Small intestine (tissue), 7 donors: ENCODE measurements at regions not wholly inside any gene's neighbourhood (a gene's known extent, or its start where the extent isn't known, plus 50 kb on each side); places are given as distances from the start of the nearest gene placed in this dataset.

Experiments
- DNase-seq, 2 donors: peaks; one replicate each; pipeline versions ENCODE4 v3.0.0 to v3.0.0-alpha.2; 2013
- FAIRE-seq: peaks from 2 replicates; lab custom pipeline; 2012; peaks lifted over from hg19 to GRCh38; lab: Jason Lieb, UNC
- H3K27ac ChIP-seq, 3 donors: one replicate each; pipeline ENCODE4 v1.5.1; 2013; ENCODE audit warnings: low read length in 2 of 3, mild to moderate bottlenecking in 2 of 3, control low read depth in 1 of 3, inconsistent platforms in 1 of 3, low read depth in 1 of 3, moderate library complexity in 1 of 3
- H3K27me3 ChIP-seq, 3 donors: one replicate each; pipeline ENCODE4 v1.6.1; 2013; ENCODE audit warnings: low read length in 3 of 3, inconsistent platforms in 1 of 3; ENCODE audit not compliant: control insufficient read depth in 3 of 3, insufficient read depth in 3 of 3
- H3K36me3 ChIP-seq, 3 donors: one replicate each; pipeline ENCODE4 v1.6.1; 2013; ENCODE audit warnings: low read length in 3 of 3, inconsistent platforms in 1 of 3, low read depth in 1 of 3, mild to moderate bottlenecking in 1 of 3, moderate library complexity in 1 of 3; ENCODE audit not compliant: control insufficient read depth in 3 of 3, insufficient read depth in 2 of 3
- H3K4me1 ChIP-seq, 3 donors: one replicate each; pipeline ENCODE4 v1.6.1; 2013; ENCODE audit warnings: low read length in 2 of 3, inconsistent platforms in 1 of 3, low read depth in 1 of 3, mild to moderate bottlenecking in 1 of 3, moderate library complexity in 1 of 3; ENCODE audit not compliant: control insufficient read depth in 3 of 3, insufficient read depth in 2 of 3
- H3K4me3 ChIP-seq, 3 donors: one replicate each; pipeline ENCODE4 v1.5.1; 2013; ENCODE audit warnings: low read length in 3 of 3, control low read depth in 1 of 3, inconsistent platforms in 1 of 3, low read depth in 1 of 3, mild to moderate bottlenecking in 1 of 3, moderate library complexity in 1 of 3
- H3K9me3 ChIP-seq, 2 donors: one replicate each; pipeline ENCODE4 v1.6.1; 2013; ENCODE audit warnings: low read depth in 1 of 2, low read length in 1 of 2; ENCODE audit not compliant: control insufficient read depth in 2 of 2, insufficient read depth in 1 of 2
- WGBS, 3 donors: extraction: QIAGEN DNeasy Blood & Tissue Kit; methylation state at CpG; one replicate each; pipeline ENCODE4 v1.1.7; 2013; 5-methylcytosine and 5-hydroxymethylcytosine counted together
- donor health status: healthy with polysubstance abuse.
- donor health status: control.
- donor health status: control.
- donor health status: Bipolar disorder and iron deficiency.
- donor health status: healthy.

GRCh38 chr4:107278791-107279483 is 242.8 kb upstream of the DKK2 start:
- no peaks in the 10 kb centered on the region for H3K27me3 ChIP-seq
- H3K27ac ChIP-seq, result no peak overlapping the region
- FAIRE-seq (no peak), DNase-seq (no peak)
- 54 to 63% (median 57%) methylated on average over 4 of the region's 4 CpGs for WGBS, 3 donors
- no peaks in the 10 kb centered on the region for H3K9me3 ChIP-seq
- H3K36me3 ChIP-seq, result no peaks in the 10 kb centered on the region
- H3K4me3 ChIP-seq, result no peak overlapping the region
- no peaks in the 10 kb centered on the region for H3K4me1 ChIP-seq

GRCh38 chr4:107276052-107276451 is 239.9 kb upstream of the DKK2 start:
- DNase-seq, result no peak
- no peak for FAIRE-seq

GRCh38 chr4:107275225-107275624 is 239.1 kb upstream of the DKK2 start:
- no peak for DNase-seq
- Histone ChIP-seq H3K36me3 (no peaks in the 10 kb centered on the region), H3K4me3 (no peak overlapping the region), H3K4me1 (no peaks in the 10 kb centered on the region), H3K27ac (no peak overlapping the region), H3K9me3 (peaks cover 0 to 5% of the 10 kb centered on the region in 2 donors), H3K27me3 (no peaks in the 10 kb centered on the region)
- no peak for FAIRE-seq

More at GRCh38 chr4:107276052-107276451, 239.9 kb upstream of the DKK2 start:
- no peaks in the 10 kb centered on the region for H3K9me3 ChIP-seq
- H3K27ac ChIP-seq, result no peak overlapping the region
- H3K27me3 ChIP-seq, result no peaks in the 10 kb centered on the region
- H3K36me3 ChIP-seq, result no peaks in the 10 kb centered on the region
- H3K4me1 ChIP-seq, result no peaks in the 10 kb centered on the region
- H3K4me3 ChIP-seq, result no peak overlapping the region

GRCh38 chr4:107270614-107271013 is 234.5 kb upstream of the DKK2 start:
- Histone ChIP-seq H3K27ac (no peak overlapping the region), H3K27me3 (no peaks in the 10 kb centered on the region), H3K36me3 (no peaks in the 10 kb centered on the region), H3K4me3 (no peak overlapping the region), H3K4me1 (no peaks in the 10 kb centered on the region), H3K9me3 (peaks cover 0 to 13% of the 10 kb centered on the region in 2 donors)
- no peak for DNase-seq
- WGBS, 3 donors, result 71 to 81% (median 78%) methylated on average over 3 of the region's 3 CpGs
- no peak for FAIRE-seq

DNA sequence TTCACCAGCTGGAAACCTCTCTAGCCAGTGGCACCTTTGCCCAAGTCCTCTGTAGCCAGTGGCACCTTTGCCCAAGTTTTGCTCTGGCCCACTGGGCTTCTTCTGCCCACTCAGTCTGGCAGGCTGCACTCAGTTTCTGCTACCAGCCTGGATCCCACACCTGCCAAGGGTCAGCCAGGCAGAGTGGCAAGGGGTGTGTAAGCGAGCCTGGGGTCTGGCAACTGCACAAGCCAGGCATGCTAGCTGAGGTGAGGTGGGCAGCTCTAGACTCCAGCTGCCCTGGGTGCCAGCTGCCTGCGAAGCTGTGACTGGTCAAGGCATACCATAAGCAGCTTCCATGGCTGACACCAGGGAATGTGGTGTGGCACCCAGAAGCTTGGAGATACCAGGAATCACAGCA is 233.1 kb upstream of the DKK2 start:
- Histone ChIP-seq H3K36me3 (no peaks in the 10 kb centered on the region), H3K27me3 (no peaks in the 10 kb centered on the region), H3K9me3 (peaks cover 0 to 13% of the 10 kb centered on the region in 2 donors), H3K4me1 (no peaks in the 10 kb centered on the region), H3K4me3 (no peak overlapping the region), H3K27ac (no peak overlapping the region)
- 84 to 87% (median 86%) methylated on average over 2 of the region's 2 CpGs for WGBS, 3 donors
- no peak for DNase-seq
- no peak for FAIRE-seq

DNA sequence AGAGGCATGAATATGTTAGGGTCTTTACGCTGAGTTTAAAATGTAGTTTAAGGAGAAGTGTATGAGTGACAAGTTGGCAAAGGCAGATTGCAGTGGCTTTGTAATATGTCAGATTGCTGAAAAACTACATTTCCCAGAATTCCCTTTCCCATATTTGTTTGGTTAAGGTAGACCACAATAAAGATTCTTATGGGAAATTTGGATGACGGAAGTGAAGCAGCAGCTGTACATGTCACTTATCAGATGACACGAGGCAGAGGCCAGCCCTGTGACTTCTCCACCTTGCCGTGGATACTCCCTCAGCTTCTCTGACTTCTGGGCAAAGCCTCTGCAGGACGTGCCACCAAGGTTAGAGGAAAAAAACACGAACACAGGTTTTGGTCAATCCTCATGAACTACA is 229.7 kb upstream of the DKK2 start:
- Histone ChIP-seq H3K4me3 (no peak overlapping the region), H3K36me3 (no peaks in the 10 kb centered on the region), H3K9me3 (peaks cover 0 to 13% of the 10 kb centered on the region in 2 donors), H3K27ac (no peak overlapping the region), H3K27me3 (no peaks in the 10 kb centered on the region), H3K4me1 (no peaks in the 10 kb centered on the region)
- DNase-seq, result no peak
- 52 to 75% (median 66%) methylated on average over 6 of the region's 6 CpGs for WGBS, 3 donors
- FAIRE-seq, result no peak

DNA sequence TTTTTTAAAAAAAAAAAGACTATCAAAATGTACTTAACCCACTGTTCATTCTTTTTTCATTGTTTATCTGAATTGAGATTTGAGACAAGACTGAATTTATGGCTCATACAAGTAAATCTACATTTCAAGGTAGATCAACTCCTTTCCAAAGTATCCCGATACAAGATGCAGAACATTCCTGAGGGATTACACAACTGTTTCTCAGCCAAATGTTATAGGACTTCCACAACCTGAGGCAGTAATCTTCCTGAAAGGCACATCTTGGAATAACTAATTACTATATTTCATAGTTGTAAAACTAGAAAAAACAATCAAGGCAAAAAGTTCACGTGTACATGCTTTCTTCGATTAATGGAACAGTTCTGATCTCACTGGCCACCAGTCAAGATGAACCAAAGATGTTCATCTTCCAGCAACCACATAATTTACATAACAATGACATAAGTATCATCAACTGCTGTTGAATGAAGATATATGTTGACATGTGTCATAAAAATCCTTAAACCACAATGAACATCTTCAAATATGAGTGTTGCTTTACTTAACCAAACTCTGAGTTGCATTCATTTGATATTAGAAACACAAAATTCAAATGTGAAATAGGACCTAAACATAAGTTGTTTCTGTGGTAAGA is 225.2 kb upstream of the DKK2 start:
- Histone ChIP-seq H3K36me3 (no peaks in the 10 kb centered on the region), H3K27me3 (no peaks in the 10 kb centered on the region), H3K27ac (no peak overlapping the region), H3K4me1 (no peaks in the 10 kb centered on the region), H3K9me3 (no peaks in the 10 kb centered on the region), H3K4me3 (no peak overlapping the region)
- WGBS, 3 donors, result 73 to 85% (median 83%) methylated on average over 3 of the region's 3 CpGs
- DNase-seq (no peak), FAIRE-seq (no peak)

GRCh38 chr4:107258359-107258758 is 222.2 kb upstream of the DKK2 start:
- H3K9me3 ChIP-seq, result no peaks in the 10 kb centered on the region
- H3K4me1 ChIP-seq, result no peaks in the 10 kb centered on the region
- FAIRE-seq (no peak), DNase-seq (no peak)
- no peaks in the 10 kb centered on the region for H3K36me3 ChIP-seq
- no peak overlapping the region for H3K4me3 ChIP-seq
- 92 to 96% (median 94%) methylated on average over 2 of the region's 2 CpGs for WGBS, 3 donors
- no peaks in the 10 kb centered on the region for H3K27me3 ChIP-seq
- H3K27ac ChIP-seq, result no peak overlapping the region

DNA sequence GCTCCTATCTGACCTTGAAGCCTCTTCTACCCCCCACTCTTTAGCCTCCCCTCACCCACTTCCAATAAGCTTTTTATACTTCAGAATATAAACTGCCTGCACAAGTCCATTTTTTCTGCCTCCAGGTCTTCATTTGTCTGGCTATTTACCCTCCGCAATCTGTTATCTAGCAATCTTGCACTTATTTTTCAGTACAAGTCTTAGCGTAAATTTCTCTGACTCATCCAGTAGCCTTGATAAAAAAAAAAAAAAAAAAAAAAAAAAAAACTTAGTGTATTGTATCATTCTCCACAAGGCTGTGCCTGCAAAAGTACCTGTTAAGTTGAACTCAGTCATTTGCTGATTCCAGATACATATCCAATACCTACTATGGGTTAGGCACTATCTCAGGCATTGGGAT is 219.5 kb upstream of the DKK2 start:
- Histone ChIP-seq H3K4me3 (no peak overlapping the region), H3K9me3 (no peaks in the 10 kb centered on the region), H3K27ac (no peak overlapping the region), H3K27me3 (no peaks in the 10 kb centered on the region), H3K36me3 (no peaks in the 10 kb centered on the region), H3K4me1 (no peaks in the 10 kb centered on the region)
- FAIRE-seq (no peak), DNase-seq (no peak)
- 50 to 72% (median 71%) methylated on average over 2 of the region's 2 CpGs for WGBS, 3 donors
